HepG2 (cell line): ENCODE measurements at regions not wholly inside any gene's neighbourhood (a gene's known extent, or its start where the extent isn't known, plus 50 kb on each side); places are given as distances from the start of the nearest gene placed in this dataset.

Experiments
- ARNT ChIP-seq: fragments of 450-650 bp; IDR thresholded peaks from 2 replicates; pipeline ENCODE4 v1.6.1; 2017
- BATF2 ChIP-seq: sonication (generic); formaldehyde crosslinking; IDR thresholded peaks from 2 replicates; pipeline ENCODE4 v1.8.0; 2022; ENCODE audit warnings: mild to moderate bottlenecking, missing genetic modification reagents, moderate library complexity
- BRD4 ChIP-seq: sonication (generic); formaldehyde crosslinking; IDR thresholded peaks from 2 replicates; pipeline ENCODE4 v1.4.0; 2020; ENCODE audit warnings: missing genetic modification reagents
- CBFB ChIP-seq: sonication (generic); formaldehyde crosslinking; IDR thresholded peaks from 2 replicates; pipeline ENCODE4 v1.4.0; 2020; ENCODE audit warnings: missing genetic modification reagents
- E2F2 ChIP-seq: sonication (generic); formaldehyde crosslinking; IDR thresholded peaks from 2 replicates; pipeline ENCODE4 v1.4.0; 2020; ENCODE audit warnings: missing genetic modification reagents, borderline replicate concordance
- HNRNPUL1 ChIP-seq: fragments of 200-400 bp; formaldehyde crosslinking; IDR thresholded peaks from 2 replicates; pipeline ENCODE4 v1.6.1; 2017; ENCODE audit warnings: low read depth, mild to moderate bottlenecking, low read length, moderate library complexity
- KDM5A ChIP-seq: fragments of 200-600 bp; sonication (generic); IDR thresholded peaks from 2 replicates; pipeline ENCODE4 v1.7.0; 2018; ENCODE audit warnings: antibody characterized with exemption, mild to moderate bottlenecking, low read length, borderline replicate concordance
- KMT2A ChIP-seq: sonication (generic); formaldehyde crosslinking; IDR thresholded peaks from 2 replicates; pipeline ENCODE4 v1.4.0; 2020; ENCODE audit warnings: missing genetic modification reagents
- NAIF1 ChIP-seq: sonication (generic); formaldehyde crosslinking; IDR thresholded peaks from 2 replicates; pipeline ENCODE4 v1.5.0; 2020; ENCODE audit warnings: mild to moderate bottlenecking, missing genetic modification reagents, borderline replicate concordance
- RAD51 ChIP-seq: fragments of 450-650 bp; IDR thresholded peaks from 2 replicates; pipeline ENCODE4 v1.6.1; 2016; ENCODE audit warnings: borderline replicate concordance
- RFXANK ChIP-seq: IDR thresholded peaks from 2 replicates; pipeline ENCODE4 v1.6.1; 2016
- SMAD9 ChIP-seq: sonication (generic); formaldehyde crosslinking; IDR thresholded peaks from 2 replicates; pipeline ENCODE4 v1.5.1; 2020; ENCODE audit warnings: mild to moderate bottlenecking, missing genetic modification reagents
- SRSF1 ChIP-seq: fragments of 200-400 bp; formaldehyde crosslinking; optimal IDR thresholded peaks from 2 replicates; pipeline ENCODE3; 2017; ENCODE audit warnings: mild to moderate bottlenecking, low read depth, low read length, moderate library complexity
- SRY ChIP-seq: sonication (generic); formaldehyde crosslinking; IDR thresholded peaks from 2 replicates; pipeline ENCODE4 v1.8.0; 2022; ENCODE audit warnings: mild to moderate bottlenecking, missing genetic modification reagents
- TCF7 ChIP-seq: sonication (generic); IDR thresholded peaks from 2 replicates; pipeline ENCODE4 v1.6.1; 2016; ENCODE audit warnings: antibody characterized with exemption, low read depth
- ZBTB21 ChIP-seq: sonication (generic); formaldehyde crosslinking; IDR thresholded peaks from 2 replicates; pipeline ENCODE4 v1.4.0; 2020; ENCODE audit warnings: missing genetic modification reagents
- ZNF136 ChIP-seq: sonication (generic); formaldehyde crosslinking; IDR thresholded peaks from 2 replicates; pipeline ENCODE4 v1.8.1; 2022; ENCODE audit warnings: low read depth, mild to moderate bottlenecking, moderate library complexity, missing genetic modification reagents
- ZNF225 ChIP-seq: sonication (generic); formaldehyde crosslinking; IDR thresholded peaks from 2 replicates; pipeline ENCODE4 v1.4.0; 2020; ENCODE audit warnings: mild to moderate bottlenecking, missing genetic modification reagents
- ZNF282 ChIP-seq: fragments of 450-650 bp; IDR thresholded peaks from 2 replicates; pipeline ENCODE4 v1.6.1; 2018; ENCODE audit not compliant: partially characterized antibody
- ZNF446 ChIP-seq: sonication (generic); formaldehyde crosslinking; IDR thresholded peaks from 2 replicates; pipeline ENCODE4 v1.5.0; 2020; ENCODE audit warnings: mild to moderate bottlenecking, missing genetic modification reagents
- ZNF543 ChIP-seq: sonication (generic); formaldehyde crosslinking; IDR thresholded peaks from 2 replicates; pipeline ENCODE4 v1.4.0; 2020; ENCODE audit warnings: mild to moderate bottlenecking, missing genetic modification reagents
- ZNF570 ChIP-seq: sonication (generic); formaldehyde crosslinking; IDR thresholded peaks from 2 replicates; pipeline ENCODE4 v1.4.0; 2020; ENCODE audit warnings: mild to moderate bottlenecking, missing genetic modification reagents, borderline replicate concordance
- ZNF816 ChIP-seq: sonication (generic); formaldehyde crosslinking; IDR thresholded peaks from 2 replicates; pipeline ENCODE4 v1.8.0; 2022; ENCODE audit warnings: missing genetic modification reagents, mild to moderate bottlenecking, borderline replicate concordance
- TF ChIP-seq, protein P1 (sequence below): fragments of 450-650 bp; IDR thresholded peaks from 2 replicates; pipeline ENCODE4 v1.6.1; 2017
- TF ChIP-seq, protein P2 (sequence below): sonication (generic); formaldehyde crosslinking; IDR thresholded peaks from 2 replicates; pipeline ENCODE4 v1.4.0; 2020; ENCODE audit warnings: low read depth, mild to moderate bottlenecking, missing genetic modification reagents
- TF ChIP-seq, protein P3 (sequence below): sonication (generic); formaldehyde crosslinking; IDR thresholded peaks from 2 replicates; pipeline ENCODE4 v1.5.0; 2020; ENCODE audit warnings: missing genetic modification reagents
- TF ChIP-seq, protein P4 (sequence below): sonication (generic); formaldehyde crosslinking; IDR thresholded peaks from 2 replicates; pipeline ENCODE4 v1.8.0; 2022; ENCODE audit warnings: mild to moderate bottlenecking, missing genetic modification reagents; ENCODE audit not compliant: insufficient replicate concordance

- TF ChIP-seq ZNF136 (no peak), BATF2 (CRISPR knock-in tag) (no peak), KDM5A (no peak), SRY (no peak), E2F2 (no peak), ARNT (no peak), SMAD9 (CRISPR knock-in tag) (no peak), ZNF282 (no peak), ZNF570 (CRISPR knock-in tag) (no peak), BRD4 (no peak), ZBTB21 (CRISPR knock-in tag) (no peak), NAIF1 (no peak), ZNF816 (no peak), ZNF225 (CRISPR knock-in tag) (no peak), ZNF543 (CRISPR knock-in tag) (no peak), TCF7 (no peak), RAD51 (no peak), SRSF1 (no peak), ZNF446 (CRISPR knock-in tag) (no peak), RFXANK (CRISPR knock-in tag) (no peak), KMT2A (CRISPR knock-in tag) (no peak), HNRNPUL1 (peak; percentile 99), CBFB (CRISPR knock-in tag) (no peak)
- TF ChIP-seq, protein P1, sequence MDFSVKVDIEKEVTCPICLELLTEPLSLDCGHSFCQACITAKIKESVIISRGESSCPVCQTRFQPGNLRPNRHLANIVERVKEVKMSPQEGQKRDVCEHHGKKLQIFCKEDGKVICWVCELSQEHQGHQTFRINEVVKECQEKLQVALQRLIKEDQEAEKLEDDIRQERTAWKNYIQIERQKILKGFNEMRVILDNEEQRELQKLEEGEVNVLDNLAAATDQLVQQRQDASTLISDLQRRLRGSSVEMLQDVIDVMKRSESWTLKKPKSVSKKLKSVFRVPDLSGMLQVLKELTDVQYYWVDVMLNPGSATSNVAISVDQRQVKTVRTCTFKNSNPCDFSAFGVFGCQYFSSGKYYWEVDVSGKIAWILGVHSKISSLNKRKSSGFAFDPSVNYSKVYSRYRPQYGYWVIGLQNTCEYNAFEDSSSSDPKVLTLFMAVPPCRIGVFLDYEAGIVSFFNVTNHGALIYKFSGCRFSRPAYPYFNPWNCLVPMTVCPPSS = no peak
- TF ChIP-seq, protein P2, sequence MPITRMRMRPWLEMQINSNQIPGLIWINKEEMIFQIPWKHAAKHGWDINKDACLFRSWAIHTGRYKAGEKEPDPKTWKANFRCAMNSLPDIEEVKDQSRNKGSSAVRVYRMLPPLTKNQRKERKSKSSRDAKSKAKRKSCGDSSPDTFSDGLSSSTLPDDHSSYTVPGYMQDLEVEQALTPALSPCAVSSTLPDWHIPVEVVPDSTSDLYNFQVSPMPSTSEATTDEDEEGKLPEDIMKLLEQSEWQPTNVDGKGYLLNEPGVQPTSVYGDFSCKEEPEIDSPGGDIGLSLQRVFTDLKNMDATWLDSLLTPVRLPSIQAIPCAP (CRISPR knock-in tag) = no peak
- TF ChIP-seq, protein P3, sequence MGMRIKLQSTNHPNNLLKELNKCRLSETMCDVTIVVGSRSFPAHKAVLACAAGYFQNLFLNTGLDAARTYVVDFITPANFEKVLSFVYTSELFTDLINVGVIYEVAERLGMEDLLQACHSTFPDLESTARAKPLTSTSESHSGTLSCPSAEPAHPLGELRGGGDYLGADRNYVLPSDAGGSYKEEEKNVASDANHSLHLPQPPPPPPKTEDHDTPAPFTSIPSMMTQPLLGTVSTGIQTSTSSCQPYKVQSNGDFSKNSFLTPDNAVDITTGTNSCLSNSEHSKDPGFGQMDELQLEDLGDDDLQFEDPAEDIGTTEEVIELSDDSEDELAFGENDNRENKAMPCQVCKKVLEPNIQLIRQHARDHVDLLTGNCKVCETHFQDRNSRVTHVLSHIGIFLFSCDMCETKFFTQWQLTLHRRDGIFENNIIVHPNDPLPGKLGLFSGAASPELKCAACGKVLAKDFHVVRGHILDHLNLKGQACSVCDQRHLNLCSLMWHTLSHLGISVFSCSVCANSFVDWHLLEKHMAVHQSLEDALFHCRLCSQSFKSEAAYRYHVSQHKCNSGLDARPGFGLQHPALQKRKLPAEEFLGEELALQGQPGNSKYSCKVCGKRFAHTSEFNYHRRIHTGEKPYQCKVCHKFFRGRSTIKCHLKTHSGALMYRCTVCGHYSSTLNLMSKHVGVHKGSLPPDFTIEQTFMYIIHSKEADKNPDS (CRISPR knock-in tag) = no peak
- TF ChIP-seq, protein P4, sequence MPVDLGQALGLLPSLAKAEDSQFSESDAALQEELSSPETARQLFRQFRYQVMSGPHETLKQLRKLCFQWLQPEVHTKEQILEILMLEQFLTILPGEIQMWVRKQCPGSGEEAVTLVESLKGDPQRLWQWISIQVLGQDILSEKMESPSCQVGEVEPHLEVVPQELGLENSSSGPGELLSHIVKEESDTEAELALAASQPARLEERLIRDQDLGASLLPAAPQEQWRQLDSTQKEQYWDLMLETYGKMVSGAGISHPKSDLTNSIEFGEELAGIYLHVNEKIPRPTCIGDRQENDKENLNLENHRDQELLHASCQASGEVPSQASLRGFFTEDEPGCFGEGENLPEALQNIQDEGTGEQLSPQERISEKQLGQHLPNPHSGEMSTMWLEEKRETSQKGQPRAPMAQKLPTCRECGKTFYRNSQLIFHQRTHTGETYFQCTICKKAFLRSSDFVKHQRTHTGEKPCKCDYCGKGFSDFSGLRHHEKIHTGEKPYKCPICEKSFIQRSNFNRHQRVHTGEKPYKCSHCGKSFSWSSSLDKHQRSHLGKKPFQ = no peak
Measured at GRCh38 chr4:104128850-104129213, 365.9 kb downstream of the CXXC4 start (continued).
